ENCODE measurements at regions not wholly inside any gene's neighbourhood (a gene's known extent, or its start where the extent isn't known, plus 50 kb on each side); places are given as distances from the start of the nearest gene placed in this dataset.
"Not testable (repeated sequence)": the region's sequence is repeated elsewhere in the genome, so short reads cannot be mapped to it uniquely, and the experiment has no call there.

GRCh38 chr17:21768244-21768643, 75.9 kb downstream of the KCNJ18 start:
- not testable (repeated sequence) for TF ChIP-seq CTCF, EP300, POLR2A (IDR thresholded peaks at IDR 0.05)

Measured in suprapubic skin (tissue), 3 donors.